PFSK-1 (cell line): ENCODE measurements at regions not wholly inside any gene's neighbourhood (a gene's known extent, or its start where the extent isn't known, plus 50 kb on each side); places are given as distances from the start of the nearest gene placed in this dataset.

Source experiments
- FOXP2 ChIP-seq: optimal IDR thresholded peaks from 2 replicates; pipeline ENCODE3; 2011; ENCODE audit warnings: borderline replicate concordance, control low read depth, inconsistent platforms; ENCODE audit not compliant: insufficient read depth; ENCODE audit errors: extremely low read length, extremely low read depth
- POLR2AphosphoS5 ChIP-seq: IDR thresholded peaks from 2 replicates; pipeline ENCODE4 v1.6.1; 2012; ENCODE audit warnings: low read depth, mild to moderate bottlenecking, control low read depth, low read length, moderate library complexity
- SIN3A ChIP-seq: IDR thresholded peaks from 2 replicates; pipeline ENCODE4 v1.6.1; 2012; ENCODE audit warnings: mild to moderate bottlenecking, low read length, moderate library complexity, borderline replicate concordance; ENCODE audit not compliant: insufficient read depth
- TAF1 ChIP-seq: IDR thresholded peaks from 2 replicates; pipeline ENCODE4 v1.6.1; 2012; ENCODE audit warnings: low read length, control low read depth, borderline replicate concordance; ENCODE audit not compliant: insufficient read depth
- TF ChIP-seq, protein P1 (sequence below), 2 experiments: IDR thresholded peaks; 2 replicates each; pipeline versions ENCODE4 v1.6.1 to v1.8.0; 2011 to 2012; ENCODE audit warnings: low read depth in 2 of 2, low read length in 2 of 2, control low read depth in 1 of 2, inconsistent platforms in 1 of 2, mild to moderate bottlenecking in 1 of 2, moderate library complexity in 1 of 2; ENCODE audit not compliant: insufficient read depth in 1 of 2

DNA sequence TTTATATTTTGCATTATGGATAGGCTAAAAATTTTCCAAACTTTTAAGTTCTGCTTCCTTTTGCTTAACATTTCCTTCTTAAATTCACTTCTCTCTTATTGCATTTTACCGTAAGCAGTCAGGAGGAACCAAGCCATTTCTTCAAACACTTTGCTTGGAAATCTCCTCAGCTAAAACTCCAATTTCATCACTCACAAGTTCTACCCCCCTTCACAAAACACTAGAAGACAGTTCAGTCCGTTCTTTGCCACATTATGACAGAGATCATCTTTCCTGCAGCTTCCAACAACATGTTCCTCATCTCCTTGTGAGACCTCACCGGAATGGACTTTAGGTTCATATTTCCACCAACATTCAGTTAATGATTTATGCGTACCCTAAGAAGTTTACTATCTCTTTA is 79.2 kb upstream of the LY86 start:
- TF ChIP-seq TAF1 (no peak), SIN3A (no peak), POLR2AphosphoS5 (no peak), FOXP2 (no peak)
- TF ChIP-seq, protein P1, sequence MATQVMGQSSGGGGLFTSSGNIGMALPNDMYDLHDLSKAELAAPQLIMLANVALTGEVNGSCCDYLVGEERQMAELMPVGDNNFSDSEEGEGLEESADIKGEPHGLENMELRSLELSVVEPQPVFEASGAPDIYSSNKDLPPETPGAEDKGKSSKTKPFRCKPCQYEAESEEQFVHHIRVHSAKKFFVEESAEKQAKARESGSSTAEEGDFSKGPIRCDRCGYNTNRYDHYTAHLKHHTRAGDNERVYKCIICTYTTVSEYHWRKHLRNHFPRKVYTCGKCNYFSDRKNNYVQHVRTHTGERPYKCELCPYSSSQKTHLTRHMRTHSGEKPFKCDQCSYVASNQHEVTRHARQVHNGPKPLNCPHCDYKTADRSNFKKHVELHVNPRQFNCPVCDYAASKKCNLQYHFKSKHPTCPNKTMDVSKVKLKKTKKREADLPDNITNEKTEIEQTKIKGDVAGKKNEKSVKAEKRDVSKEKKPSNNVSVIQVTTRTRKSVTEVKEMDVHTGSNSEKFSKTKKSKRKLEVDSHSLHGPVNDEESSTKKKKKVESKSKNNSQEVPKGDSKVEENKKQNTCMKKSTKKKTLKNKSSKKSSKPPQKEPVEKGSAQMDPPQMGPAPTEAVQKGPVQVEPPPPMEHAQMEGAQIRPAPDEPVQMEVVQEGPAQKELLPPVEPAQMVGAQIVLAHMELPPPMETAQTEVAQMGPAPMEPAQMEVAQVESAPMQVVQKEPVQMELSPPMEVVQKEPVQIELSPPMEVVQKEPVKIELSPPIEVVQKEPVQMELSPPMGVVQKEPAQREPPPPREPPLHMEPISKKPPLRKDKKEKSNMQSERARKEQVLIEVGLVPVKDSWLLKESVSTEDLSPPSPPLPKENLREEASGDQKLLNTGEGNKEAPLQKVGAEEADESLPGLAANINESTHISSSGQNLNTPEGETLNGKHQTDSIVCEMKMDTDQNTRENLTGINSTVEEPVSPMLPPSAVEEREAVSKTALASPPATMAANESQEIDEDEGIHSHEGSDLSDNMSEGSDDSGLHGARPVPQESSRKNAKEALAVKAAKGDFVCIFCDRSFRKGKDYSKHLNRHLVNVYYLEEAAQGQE (IDR thresholded peaks at IDR 0.05; ENCODE audit: insufficient read depth in 1 of 2, low read depth in 2 of 2, low read length in 2 of 2): no peak

DNA sequence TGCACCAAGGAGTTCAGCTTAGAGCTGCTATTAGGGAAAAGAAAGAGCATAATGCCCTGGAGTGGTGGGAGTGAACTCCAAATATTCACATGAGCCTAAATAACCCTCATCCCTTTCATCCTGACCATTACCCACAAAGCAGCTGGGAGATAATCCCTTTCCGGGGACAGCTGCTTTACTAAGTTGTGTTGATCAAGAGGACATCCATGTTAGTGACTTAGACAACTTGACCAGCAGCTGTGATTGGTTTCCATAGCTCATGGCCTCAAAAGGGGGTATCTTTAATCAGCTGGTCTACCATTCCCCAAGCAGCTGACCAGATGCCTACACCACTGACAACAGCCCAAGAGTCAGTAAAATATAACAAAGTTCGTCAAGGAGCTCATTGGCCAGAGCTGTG is 75.8 kb upstream of the LY86 start:
- TF ChIP-seq FOXP2 (no peak), SIN3A (no peak), POLR2AphosphoS5 (no peak), TAF1 (no peak)
- TF ChIP-seq, protein P1 (IDR thresholded peaks at IDR 0.05; ENCODE audit: insufficient read depth in 1 of 2, low read depth in 2 of 2, low read length in 2 of 2): no peak

DNA sequence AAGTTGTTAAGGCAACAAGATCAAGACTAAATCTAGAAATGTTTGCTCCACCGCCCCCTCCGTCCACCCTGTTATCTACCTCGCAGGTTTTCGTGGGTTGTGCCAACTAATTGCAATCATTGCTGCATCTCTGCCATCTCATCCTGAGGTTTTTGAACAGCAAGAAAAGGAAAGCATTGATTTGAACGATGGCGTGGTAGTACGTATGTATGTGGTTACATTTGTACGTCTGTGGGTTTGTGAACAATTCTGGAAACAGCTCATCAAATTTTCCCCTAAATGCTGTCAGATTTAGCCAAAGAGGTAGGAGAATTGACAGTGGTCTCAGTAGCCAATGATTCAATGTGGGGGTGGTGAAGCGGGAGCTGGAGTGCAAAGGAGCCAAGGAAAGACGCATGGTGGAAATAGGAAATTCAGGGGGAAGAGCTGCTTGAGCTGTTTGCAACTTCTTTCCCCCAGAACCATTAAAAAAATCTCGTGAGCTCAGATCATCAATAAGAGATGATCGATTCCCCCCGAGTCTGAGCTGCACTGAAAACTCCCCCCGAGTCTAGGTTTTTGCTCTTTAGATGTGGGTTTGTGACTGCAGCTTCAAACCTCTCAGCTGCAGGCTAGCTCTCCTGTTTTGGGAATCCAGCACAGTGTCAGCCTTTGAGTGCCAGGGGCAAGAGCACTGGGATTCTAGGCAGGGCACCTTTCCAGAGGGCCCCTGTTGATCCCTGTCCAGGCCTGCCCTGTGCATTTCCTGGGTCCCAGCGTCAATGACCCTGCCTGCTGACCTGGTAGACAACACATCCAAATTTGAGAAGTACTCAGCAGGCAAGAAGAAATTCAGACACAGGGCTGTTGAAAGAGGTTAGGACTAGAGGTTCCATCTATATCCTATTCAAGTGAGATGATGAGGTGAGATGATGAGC is 72.6 kb upstream of the LY86 start:
- TF ChIP-seq SIN3A (no peak), FOXP2 (no peak), POLR2AphosphoS5 (no peak), TAF1 (no peak)
- TF ChIP-seq, protein P1 (IDR thresholded peaks at IDR 0.05; ENCODE audit: insufficient read depth in 1 of 2, low read depth in 2 of 2, low read length in 2 of 2): no peak

DNA sequence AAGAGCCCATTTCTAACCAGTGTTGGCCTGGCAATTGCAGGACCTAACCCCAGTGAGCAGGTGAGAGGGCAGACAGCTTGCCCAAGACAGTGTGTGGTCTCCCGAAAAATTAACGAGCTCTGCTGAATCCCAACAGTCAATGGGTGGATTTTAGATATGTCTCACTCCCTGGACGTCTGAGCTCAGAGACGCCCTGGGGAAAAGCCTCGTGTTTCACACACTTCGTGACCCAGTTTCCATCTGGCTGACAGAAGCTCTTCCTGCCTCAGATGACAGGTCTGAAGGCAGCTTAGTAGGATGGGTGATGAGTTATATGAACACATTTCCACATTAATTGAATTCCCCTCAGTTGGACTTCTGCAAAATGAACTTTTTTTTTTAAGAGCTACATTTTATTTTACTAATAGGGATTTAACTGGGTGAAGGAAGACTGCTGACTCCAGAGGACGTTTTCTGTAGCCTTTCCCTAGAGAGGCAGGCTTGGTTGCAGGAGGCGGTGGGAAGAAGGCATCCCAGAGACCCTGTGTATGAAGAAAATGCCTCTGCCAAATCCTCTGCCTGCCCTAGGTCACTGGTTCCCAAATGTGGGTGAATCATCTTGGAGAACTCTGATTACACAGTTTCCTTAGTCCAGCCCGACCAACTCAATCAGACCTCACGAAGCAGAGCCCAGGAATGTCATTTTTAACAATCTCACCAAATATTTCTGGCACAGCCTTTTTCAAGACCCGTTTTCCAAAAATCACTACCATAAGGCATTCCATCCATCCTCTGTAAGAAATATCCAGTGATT is 71.7 kb upstream of the LY86 start:
- no peak for TF ChIP-seq TAF1
- TF ChIP-seq POLR2AphosphoS5: no peak
- TF ChIP-seq FOXP2: no peak
- TF ChIP-seq, protein P1 (IDR thresholded peaks at IDR 0.05; ENCODE audit: insufficient read depth in 1 of 2, low read depth in 2 of 2, low read length in 2 of 2): no peak
- no peak for TF ChIP-seq SIN3A
